Activated B cell treated with CpG ODN at 0.5 μM for 24 hours (primary cell): ENCODE measurements at regions not wholly inside any gene's neighbourhood (a gene's known extent, or its start where the extent isn't known, plus 50 kb on each side); places are given as distances from the start of the nearest gene placed in this dataset.
"Not testable (repeated sequence)": the region's sequence is repeated elsewhere in the genome, so short reads cannot be mapped to it uniquely, and the experiment has no call there.

Experiments used
- ATAC-seq: fragments of 200-7000 bp; cut with Tn5 transposase; one replicate; pipeline ENCODE4 v1.10.0; 2021; ENCODE audit warnings: low read depth, mild to moderate bottlenecking, moderate library complexity
- CTCF ChIA-PET: fragments of 350-600 bp; sonication (Branson Sonifier 250); formaldehyde crosslinking; loops from one replicate; lab custom pipeline; 2021; ENCODE audit warnings: antibody characterized with exemption; lab: Charles Lee
- POLR2A ChIA-PET: fragments of 350-600 bp; sonication (Branson Sonifier 250); formaldehyde crosslinking; loops from one replicate; lab custom pipeline; 2021; ENCODE audit warnings: antibody characterized with exemption; lab: Charles Lee
- DNase-seq: peaks from one replicate; pipeline ENCODE4 v3.0.0; 2022
- H3K27ac Mint-ChIP-seq: one replicate; pipeline ENCODE4 v1.8.0; 2020; ENCODE audit warnings: mixed read lengths
- H3K27me3 Mint-ChIP-seq: one replicate; pipeline ENCODE4 v1.8.0; 2021; ENCODE audit warnings: mixed read lengths
- H3K36me3 Mint-ChIP-seq: one replicate; pipeline ENCODE4 v1.8.0; 2021; ENCODE audit warnings: low read depth, mixed read lengths
- H3K4me1 Mint-ChIP-seq: one replicate; pipeline ENCODE4 v1.8.0; 2021; ENCODE audit warnings: mixed read lengths
- H3K4me3 Mint-ChIP-seq: one replicate; pipeline ENCODE4 v1.8.0; 2020; ENCODE audit warnings: mild to moderate bottlenecking, mixed read lengths
- H3K9me3 Mint-ChIP-seq: one replicate; pipeline ENCODE4 v1.8.0; 2020; ENCODE audit warnings: mixed read lengths
- intact Hi-C: fragments of 100-400 bp; cut with micrococcal nuclease; formaldehyde crosslinking; loops from one replicate; pipeline ENCODE4 v1.15.1; 2024
- TF ChIP-seq, protein P1 (sequence below): fragments of 200-600 bp; IDR thresholded peaks from one replicate; pipeline ENCODE4 v1.8.0; 2022; ENCODE audit warnings: antibody characterized with exemption, mild to moderate bottlenecking

DNA sequence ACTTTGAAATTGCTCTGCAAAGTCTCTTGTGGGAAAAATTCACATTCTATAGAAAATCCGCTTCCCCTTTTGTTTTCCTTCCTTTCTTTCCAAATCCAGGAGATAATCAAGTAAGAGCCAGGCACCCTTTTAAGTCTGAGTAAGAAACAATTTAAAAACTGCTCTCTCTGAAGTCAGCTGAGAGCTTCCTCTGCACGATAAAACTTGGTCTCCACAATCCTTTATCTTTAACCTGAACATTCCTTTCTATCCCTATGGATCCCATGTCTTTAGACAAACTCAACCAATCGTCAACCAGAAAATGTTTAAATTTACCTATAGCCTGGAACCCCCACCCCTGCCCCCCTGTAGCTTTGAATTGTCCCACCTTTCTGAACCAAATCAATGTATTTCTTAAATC, 1723.6 kb upstream of the AGA start:
- Mint-ChIP-seq H3K4me3 (no peak overlapping the region), H3K4me1 (no peaks in the 10 kb centered on the region), H3K36me3 (no peaks in the 10 kb centered on the region), H3K9me3 (peaks cover 18% of the 10 kb centered on the region), H3K27ac (no peak overlapping the region), H3K27me3 (no peaks in the 10 kb centered on the region)
- ATAC-seq (no peak), DNase-seq (no peak)
- CTCF ChIA-PET, result no interaction called here
- TF ChIP-seq, protein P1, sequence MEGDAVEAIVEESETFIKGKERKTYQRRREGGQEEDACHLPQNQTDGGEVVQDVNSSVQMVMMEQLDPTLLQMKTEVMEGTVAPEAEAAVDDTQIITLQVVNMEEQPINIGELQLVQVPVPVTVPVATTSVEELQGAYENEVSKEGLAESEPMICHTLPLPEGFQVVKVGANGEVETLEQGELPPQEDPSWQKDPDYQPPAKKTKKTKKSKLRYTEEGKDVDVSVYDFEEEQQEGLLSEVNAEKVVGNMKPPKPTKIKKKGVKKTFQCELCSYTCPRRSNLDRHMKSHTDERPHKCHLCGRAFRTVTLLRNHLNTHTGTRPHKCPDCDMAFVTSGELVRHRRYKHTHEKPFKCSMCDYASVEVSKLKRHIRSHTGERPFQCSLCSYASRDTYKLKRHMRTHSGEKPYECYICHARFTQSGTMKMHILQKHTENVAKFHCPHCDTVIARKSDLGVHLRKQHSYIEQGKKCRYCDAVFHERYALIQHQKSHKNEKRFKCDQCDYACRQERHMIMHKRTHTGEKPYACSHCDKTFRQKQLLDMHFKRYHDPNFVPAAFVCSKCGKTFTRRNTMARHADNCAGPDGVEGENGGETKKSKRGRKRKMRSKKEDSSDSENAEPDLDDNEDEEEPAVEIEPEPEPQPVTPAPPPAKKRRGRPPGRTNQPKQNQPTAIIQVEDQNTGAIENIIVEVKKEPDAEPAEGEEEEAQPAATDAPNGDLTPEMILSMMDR, result no peak
- POLR2A ChIA-PET, result no interaction called here
- intact Hi-C loops, result no loop called here

GRCh38 chr4:179170308-179170707, 1728.1 kb upstream of the AGA start:
- H3K4me3 Mint-ChIP-seq, ATAC-seq, H3K36me3 Mint-ChIP-seq, DNase-seq, H3K9me3 Mint-ChIP-seq, H3K27ac Mint-ChIP-seq, CTCF ChIA-PET, H3K4me1 Mint-ChIP-seq, intact Hi-C loops, POLR2A ChIA-PET, H3K27me3 Mint-ChIP-seq: not testable (repeated sequence)

DNA sequence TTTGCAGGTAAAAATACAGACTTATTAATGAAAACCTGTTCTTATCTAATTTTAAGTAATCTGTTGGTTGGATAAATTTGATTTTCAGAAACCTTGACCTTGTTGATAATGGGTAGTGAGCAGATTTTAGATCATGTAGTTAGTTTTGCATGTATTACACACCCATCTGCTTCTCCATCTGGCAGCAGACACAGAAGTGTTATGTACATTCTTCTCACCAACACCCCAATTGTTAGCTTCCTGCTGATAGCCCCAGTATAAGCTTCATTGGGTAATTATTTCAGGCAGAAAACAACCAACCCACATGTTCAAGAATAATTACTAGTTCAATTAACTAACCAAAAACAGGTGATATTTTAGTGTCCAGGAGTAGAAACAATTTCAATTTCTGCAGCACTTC, 1740.5 kb upstream of the AGA start:
- intact Hi-C loops, result no loop called here
- H3K36me3 Mint-ChIP-seq, result no peaks in the 10 kb centered on the region
- H3K9me3 Mint-ChIP-seq, result peaks cover 4% of the 10 kb centered on the region
- no peak for DNase-seq
- ChIA-PET CTCF (no interaction called here), POLR2A (no interaction called here)
- no peak for ATAC-seq
- H3K4me1 Mint-ChIP-seq, result no peaks in the 10 kb centered on the region
- H3K27ac Mint-ChIP-seq, result no peak overlapping the region
- no peaks in the 10 kb centered on the region for H3K27me3 Mint-ChIP-seq
- no peak overlapping the region for H3K4me3 Mint-ChIP-seq
- TF ChIP-seq, protein P1, result no peak

DNA sequence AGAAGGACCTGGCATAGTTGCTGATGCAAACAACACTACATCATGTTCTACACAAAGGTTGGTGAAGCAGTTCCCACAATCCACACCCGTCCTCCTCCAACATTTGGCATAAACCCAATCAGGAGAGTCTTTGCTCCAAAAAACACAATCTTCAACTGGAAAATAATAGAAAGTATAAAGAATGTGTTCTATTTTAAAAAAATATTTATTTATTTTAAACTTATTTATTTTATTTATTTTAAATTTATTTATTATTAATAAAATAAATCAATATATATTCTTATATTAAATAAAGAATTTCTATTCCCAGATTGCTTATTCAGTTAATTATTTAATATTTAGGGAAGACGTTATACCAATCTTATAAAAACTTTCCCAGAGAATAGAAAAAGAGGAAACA, 1753.7 kb upstream of the AGA start:
- no peak overlapping the region for H3K4me3 Mint-ChIP-seq
- no peaks in the 10 kb centered on the region for H3K9me3 Mint-ChIP-seq
- CTCF ChIA-PET, result no interaction called here
- DNase-seq (no peak), ATAC-seq (no peak)
- intact Hi-C loops, result no loop called here
- H3K36me3 Mint-ChIP-seq, result no peaks in the 10 kb centered on the region
- H3K4me1 Mint-ChIP-seq, result no peaks in the 10 kb centered on the region
- no peaks in the 10 kb centered on the region for H3K27me3 Mint-ChIP-seq
- POLR2A ChIA-PET, result no interaction called here
- TF ChIP-seq, protein P1, result no peak
- H3K27ac Mint-ChIP-seq, result no peak overlapping the region

GRCh38 chr4:179196511-179196910, 1754.3 kb upstream of the AGA start:
- TF ChIP-seq, protein P1, result no peak
- intact Hi-C loops, result no loop called here
- DNase-seq, result no peak
- ChIA-PET CTCF (no interaction called here), POLR2A (no interaction called here)
- Mint-ChIP-seq H3K36me3 (no peaks in the 10 kb centered on the region), H3K27ac (no peak overlapping the region), H3K9me3 (no peaks in the 10 kb centered on the region), H3K4me3 (no peak overlapping the region), H3K27me3 (no peaks in the 10 kb centered on the region), H3K4me1 (no peaks in the 10 kb centered on the region)
- ATAC-seq, result no peak

DNA sequence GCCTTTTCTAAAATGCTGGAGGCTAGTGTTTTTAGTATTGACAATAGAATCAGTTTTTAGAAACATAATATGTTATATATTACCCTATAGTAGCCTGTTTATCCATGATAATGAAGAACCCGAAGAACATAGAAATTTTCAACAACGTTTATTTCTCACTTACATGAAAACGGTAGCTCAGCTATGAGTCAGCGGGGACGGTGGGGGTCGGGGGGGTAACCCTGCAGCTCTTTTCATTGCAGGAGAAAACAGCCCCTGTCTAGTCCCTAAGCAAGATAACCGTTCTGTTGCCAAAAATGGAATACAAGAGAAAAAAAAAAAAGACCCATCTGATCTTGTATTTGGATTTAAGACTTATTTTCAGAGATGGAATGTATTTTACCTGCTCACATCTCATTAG, 1758.4 kb upstream of the AGA start:
- ATAC-seq, result no peak
- Mint-ChIP-seq H3K27ac (no peak overlapping the region), H3K9me3 (no peaks in the 10 kb centered on the region), H3K4me1 (no peaks in the 10 kb centered on the region), H3K27me3 (no peaks in the 10 kb centered on the region), H3K36me3 (no peaks in the 10 kb centered on the region), H3K4me3 (no peak overlapping the region)
- intact Hi-C loops, result no loop called here
- POLR2A ChIA-PET, result no interaction called here
- no peak for DNase-seq
- CTCF ChIA-PET, result no interaction called here
- TF ChIP-seq, protein P1, result no peak
